ENCODE measurements at regions not wholly inside any gene's neighbourhood (a gene's known extent, or its start where the extent isn't known, plus 50 kb on each side); places are given as distances from the start of the nearest gene placed in this dataset.

DNA sequence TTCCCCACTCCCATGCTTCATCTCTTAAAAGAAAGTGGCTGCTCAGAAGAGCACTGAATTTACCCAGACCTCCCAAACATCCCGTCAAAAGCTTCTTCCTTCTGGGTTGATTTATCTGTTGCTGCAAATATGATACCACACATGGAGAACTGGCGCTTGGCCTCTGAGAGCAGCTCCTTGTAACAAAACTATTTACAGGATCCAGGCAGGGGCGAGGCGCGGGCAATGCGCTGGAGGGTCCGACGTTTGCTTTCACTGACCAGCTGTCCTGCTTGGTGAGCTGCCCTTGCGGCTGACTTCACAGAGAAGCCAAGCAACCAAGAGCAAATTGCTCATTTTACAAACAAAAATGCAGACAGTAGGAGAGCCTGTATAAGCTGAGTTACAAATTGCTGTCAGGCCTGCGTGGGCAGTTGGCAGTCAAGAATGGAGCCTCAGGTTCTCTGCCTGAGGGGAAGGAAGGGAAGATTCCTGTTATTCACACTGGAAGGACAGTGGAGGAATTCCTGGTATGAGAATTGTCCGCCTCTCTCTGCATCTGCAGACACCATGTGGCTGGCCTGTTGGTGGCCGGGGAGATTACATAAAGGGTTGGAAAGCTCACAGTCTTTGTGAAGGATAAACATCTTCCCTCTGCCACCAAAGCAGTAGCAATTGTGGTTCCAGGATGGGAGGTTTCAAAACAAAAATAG, 192.2 kb upstream of the LEF1 start:
- no peak for DNase-seq

DNA sequence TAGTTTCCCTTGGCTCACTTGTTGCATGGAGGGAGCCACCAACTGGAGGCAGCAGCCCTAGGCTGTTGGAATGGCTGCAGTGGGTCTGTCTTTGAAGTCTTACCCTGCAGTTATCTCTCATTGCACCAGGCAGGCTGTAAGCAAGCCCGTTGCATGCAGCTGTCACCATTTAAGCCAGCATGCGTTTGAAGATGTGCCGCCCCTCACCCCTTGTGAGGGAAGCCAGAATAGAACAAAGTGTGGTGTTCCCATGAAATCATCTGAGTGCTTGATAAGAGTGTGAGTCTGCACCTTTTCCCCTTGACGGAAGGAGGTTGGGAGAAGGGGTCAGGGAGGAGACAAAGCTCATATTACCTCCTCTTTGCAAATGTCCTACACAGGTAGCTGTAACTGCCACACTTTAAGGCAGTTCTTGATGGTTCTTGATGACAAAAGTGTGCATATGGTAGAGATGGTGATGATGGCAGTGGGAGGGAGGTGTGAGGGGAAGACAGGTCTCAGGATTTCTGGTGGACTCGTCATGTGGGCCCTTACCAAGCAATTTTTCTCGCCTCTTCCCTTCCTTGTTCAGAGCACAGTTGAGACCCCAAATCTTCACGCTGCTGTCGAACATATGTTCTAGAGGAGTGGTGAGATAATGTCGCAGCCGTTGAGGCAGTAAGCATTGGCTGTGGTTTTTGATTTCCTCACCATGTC, 191.4 kb upstream of the LEF1 start:
- DNase-seq = no peak

- no peak for DNase-seq
These were observed 190.6 kb upstream of the LEF1 start for GRCh38 chr4:108359130-108359985.

DNA sequence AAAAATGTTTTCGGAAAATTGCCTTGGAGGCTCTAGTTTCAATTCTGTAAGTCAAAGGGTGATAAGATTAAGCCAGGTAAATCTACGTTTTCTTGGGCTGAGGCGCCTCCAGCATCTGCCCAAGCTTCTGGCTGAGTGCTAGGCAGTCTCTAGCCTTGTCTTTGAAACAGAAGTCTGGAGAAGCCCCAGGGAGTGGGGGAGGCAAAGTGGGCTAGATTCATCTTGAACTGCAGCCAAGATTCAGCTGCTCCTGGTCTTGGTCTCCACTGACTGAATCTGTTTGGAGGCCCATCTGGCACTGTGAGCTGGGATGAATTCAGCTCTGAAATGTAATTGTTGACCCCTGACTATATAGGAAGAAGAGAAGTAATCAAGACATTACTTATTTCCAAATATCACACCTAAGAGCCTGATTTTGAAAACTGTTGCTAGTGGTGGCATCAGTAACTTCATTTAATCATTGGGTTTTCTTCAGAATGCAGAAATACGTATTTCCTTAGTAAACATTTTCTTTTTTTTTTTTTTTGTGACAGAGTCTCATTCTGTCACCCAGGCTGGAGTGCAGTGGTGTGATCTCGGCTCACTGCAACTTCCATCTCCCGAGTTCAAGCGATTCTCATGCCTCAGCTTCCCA, 187.3 kb upstream of the LEF1 start:
- DNase-seq = no peak

DNA sequence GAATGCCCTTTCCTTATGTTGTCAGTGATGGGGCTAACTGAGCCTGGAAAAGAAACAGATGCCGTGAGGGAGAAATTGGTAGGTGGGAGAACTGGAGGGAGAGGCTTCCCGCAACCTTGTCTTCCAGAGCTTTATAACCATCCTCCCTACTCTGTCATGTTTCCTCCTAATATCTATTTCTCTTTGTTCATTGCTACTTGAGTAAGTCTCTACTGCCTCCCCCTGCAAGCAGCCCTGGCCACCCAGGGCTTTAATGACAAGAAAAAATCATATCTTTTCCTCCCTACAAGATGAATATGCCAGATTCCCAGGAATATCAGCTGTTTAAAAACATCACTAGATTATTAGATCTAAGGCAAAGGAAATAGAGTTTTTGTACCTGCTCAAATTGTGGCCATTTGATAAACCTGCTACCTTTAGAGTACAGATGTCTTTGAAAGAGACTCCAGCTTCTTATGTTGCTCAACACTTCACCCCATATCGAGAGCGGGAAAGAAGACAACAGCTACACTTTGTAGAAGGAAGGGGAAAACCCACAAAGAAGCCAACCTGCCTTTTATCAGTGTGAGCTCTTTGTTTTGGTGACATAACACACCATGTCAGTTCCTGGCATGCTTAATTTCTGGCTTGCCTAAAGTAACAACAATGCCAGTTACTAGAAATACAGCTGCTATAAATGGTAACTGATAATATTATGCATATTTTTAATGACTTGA, 186.6 kb upstream of the LEF1 start:
- DNase-seq = no peak

DNA sequence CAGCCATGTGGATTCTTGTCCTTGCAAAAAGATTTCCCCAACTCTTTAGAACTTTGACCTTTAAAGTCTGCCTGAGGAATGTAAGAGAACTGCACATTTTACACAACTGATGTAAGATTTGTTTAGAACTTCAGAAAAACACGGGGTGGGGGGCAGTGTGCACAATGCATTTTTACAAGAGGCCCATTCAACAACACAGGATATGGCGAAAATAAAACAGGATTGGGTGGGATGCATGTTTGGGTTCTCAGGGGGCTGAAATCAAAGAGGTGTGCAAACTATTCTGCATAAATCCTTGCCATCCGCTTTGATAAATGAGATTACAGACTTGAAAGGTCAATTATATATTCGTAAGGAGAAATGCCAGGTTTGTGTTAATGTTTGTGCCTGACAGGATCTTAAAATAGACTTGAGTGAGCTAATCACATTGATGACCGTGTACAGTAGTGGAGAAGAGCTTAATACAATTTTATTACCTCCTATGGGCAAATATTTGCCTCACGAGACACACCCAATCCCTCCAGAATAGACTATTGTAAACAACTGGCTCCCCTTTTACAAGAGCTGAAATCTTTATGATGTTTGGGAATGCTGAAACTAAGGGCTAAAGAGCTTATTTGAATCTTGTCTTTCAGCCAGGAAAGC, 184.1 kb upstream of the LEF1 start:
- DNase-seq = no peak

DNA sequence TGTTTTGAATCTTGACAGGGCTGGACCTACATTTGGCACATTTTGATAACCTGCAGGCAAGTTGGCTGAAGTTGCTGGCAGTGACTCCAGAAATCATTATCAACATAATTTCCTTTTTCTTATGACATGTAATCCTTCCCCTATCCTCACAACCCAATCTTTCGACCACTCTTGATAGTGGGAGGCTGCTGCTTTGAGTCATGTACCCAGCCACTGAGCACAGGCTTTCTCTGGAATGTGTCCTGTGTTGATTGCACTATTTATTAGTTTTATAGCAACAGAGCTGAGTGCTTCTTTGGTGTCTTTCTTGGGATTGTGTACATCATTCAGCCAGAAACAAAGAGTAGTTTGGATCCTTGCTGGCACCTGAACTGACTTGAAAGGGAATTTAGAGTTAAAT, 183.1 kb upstream of the LEF1 start:
- DNase-seq = no peak

DNA sequence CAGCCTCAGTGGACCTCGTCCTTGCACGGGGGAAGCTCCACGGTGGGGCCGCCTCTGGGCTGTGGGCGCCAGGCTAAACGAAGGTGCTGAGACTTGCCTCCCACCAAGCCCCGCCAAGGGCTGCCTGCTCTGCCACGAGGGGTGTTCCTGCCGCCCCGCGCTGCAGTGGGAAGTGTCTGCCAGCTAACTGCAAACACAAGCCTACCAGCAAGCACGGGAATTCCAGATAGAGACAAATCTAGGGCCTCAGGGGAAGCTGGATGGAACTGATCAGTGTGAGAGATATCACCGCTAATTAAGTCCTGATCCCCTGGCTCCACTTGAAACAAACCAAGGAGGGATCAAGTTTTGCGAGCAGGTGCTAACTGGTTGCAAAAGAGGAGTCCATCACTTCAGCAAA, 181.6 kb upstream of the LEF1 start:
- no peak for DNase-seq

DNA sequence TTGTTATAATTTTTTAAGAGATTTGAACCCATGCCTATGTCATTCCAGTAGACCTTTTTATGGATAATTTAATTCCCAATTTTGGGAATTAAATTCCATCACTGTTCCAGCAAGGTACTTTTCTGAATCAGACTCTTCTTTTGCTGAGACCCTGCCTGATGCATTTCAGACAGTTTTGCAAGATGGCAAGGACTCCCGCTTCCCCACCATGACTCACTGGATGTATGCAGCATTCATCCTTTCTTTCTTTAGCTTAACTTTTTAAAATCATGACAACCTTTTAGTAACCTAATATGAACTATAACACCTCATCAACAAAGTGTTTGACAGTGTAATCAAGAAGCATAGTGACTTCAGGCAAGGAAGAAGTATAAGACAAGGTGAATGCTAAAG, 178.1 kb upstream of the LEF1 start:
- no peak for DNase-seq

DNA sequence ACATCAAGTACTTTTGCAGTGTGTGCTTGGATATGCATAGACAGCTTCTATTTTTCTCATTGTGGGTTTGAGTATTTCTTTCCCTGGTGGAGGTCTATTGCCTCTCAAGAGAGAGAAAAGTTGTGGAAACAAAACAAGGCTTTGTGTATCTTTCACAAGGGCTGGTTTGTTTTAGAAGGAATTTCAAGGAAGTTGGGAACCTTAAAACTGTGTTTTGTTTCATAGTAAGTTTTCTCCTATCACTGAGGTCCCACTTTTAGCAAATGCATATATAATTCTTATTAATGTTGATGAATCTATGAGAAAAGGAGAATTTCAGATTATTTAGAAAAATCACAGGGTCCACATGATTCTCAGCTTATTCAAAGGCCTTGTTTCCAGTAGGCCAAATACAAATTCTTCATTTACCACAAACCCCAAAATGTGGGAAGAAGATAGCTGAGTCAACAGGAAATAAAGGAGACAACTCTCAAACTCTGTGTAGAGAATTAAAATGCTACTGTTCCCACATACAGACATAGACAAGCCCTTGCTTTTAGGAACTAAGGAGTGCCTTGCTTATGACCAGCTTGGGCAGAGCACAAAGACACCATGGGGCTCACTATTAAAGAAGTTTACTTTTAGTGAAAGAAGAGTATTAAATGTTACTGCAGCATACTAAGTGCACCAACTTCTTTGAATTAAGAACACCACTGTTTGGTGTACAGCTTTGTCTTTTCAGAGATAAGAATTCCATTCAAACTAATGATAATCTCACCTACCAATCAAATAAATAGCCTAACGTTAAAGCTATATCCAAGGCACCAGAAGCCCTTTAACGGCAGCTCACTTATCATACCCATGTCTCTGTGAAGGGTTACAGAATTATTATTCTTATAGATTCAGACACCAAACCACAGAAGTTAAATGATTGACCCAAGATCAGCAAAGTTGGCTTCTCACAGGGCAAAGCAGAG, 177.4 kb upstream of the LEF1 start:
- no peak for DNase-seq

DNA sequence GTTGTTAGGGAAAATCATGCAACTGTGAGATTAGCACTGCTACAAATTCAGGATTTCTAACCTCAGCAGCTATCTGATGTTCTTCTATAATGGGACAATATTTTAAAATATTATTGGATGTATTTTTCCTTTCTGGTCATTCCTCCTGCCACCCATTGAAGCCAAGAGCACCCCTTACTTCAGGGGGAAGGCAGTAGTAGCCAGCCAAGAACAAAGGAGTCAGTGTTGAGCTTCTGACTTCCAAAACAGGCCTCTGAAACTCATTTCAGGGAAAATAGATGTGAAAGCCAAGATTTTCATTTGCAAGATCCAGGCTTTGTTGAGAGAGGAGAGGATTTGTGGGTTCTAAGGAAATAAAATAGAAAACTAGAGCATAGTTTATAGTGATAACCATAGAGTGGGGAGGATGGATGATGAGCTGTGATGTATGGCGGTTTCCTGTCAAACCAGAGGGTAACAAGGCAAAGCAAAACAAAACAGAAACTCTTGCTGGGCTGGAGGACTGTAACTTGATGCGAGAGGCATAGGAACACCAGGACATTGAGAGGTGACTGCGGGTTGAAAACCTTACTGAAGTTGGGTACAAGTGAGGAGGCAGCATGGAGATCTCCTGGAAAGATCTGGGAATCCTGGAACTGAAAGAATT, 173.7 kb upstream of the LEF1 start:
- no peak for DNase-seq

DNA sequence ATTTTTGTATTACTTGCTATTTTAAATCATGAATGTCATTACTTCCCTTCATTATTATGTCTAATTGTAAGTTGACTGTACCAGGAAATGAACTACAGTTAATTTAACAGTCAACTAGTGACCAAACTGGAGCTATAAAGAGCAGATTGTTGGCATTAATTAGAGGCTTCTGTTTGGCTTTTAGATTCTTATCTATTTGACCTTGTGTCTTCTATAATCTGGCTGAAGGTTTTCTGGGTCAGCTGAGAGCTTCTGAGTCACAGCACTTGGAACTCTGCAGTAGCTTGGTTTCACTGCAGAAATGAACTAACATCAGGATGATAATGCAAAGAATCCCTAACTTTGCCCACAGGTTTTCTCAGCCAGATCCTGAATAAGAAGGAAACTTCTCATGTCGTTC, 169.2 kb upstream of the LEF1 start:
- DNase-seq = no peak

DNA sequence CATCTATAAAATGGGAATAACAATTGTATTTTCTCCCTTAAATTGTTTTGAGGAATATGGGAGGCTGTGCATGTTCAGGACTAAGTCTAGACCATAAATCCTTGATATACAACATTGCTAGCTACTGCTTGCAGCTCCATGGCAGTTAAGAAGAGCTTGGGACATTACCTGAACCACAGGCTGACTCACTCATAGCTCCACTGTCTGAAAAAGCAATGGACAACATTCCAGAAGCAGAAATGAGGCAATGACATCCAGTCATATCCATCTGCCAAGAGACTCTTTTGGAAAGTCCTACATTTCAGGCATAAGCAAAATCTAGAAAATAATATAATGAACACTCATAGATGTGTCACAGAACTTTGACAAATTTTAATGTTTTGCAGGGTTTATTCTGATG, 167.3 kb upstream of the LEF1 start:
- no peak for DNase-seq

DNA sequence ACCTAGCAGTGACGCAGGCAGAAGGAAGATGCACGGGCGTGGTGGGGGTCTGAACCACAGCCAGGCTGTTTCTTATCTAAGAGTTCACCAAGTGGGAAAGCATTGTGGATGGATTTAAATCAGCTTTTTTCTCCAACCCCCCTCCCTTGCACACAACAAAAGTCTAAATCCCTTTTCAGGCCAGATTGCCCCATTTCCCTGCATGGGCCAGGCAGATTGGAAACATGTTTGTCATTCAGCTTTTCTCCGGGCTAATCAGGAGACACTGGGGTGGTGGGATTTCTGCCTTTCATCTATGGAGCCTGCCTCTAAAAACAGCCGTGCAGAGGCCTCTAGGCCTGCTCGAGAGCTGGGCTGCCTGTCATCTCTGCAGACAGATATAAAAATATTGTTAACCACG, 166.3 kb upstream of the LEF1 start:
- DNase-seq = no peak

DNA sequence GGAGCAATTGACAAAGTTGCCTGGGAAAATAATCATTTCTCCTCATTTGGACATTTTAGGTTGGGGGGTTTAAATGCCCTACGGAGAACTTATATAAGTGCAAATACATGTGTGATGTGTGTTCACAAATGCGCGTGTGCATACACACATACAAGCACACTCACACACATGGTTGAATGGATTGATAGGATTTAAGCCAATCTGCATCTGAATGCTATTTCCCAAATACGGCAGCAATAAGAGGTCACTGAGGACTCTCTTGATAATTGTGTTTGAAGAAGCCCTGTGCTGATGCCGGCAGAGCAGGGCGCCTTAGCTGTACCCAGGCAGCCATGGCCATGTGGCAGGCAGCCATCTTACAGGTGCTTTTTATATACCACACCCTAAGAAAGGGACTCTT, 165.3 kb upstream of the LEF1 start:
- DNase-seq = no peak

DNA sequence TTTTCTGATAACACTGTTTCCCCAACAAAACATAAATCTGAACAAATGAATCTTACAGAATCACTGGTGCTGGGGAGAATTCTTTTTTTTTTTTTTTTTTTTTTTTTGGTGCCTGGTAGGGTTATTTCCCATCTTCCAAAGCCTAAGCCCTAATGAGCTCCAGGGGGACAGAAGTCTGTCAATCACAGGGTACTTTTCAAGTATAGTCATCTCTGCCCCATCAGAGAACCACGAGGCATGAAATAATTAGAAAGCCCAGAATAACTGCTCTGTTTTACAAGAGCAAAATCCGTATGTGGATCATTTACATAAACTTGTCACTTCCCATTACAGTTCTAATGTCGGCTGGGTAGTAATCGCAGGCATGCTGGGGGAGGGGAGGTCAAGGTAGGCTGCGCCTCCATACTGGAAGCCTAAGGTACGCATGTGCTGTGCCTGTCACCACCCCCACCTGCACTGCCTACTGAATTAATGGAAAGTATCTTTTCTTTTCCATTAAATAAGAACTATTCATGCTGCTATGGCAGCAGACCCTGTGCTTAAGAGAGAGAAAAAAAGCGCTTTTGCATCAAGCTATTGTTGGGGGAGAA, 164.7 kb upstream of the LEF1 start:
- no peak for DNase-seq

GRCh38 chr4:108331905-108332632, 163.3 kb upstream of the LEF1 start:
- no peak for DNase-seq

- DNase-seq = no peak
These were observed 159.6 kb upstream of the LEF1 start for GRCh38 chr4:108328383-108328732.

GRCh38 chr4:108327642-108328382, 159.1 kb upstream of the LEF1 start:
- DNase-seq = no peak

Measured in stimulated activated CD8-positive, alpha-beta memory T cell treated with anti-CD3 and anti-CD28 coated beads, Interleukin-4, amount 100 ng/mL, for 48 hours (primary cell).